ENCODE measurements at regions not wholly inside any gene's neighbourhood (a gene's known extent, or its start where the extent isn't known, plus 50 kb on each side); places are given as distances from the start of the nearest gene placed in this dataset.
A peak's percentile ranks its signal among the peaks of the same experiment; 100 is the strongest.
"Not testable (repeated sequence)": the region's sequence is repeated elsewhere in the genome, so short reads cannot be mapped to it uniquely, and the experiment has no call there.

GRCh38 chrX:40950546-40950945 is 134.7 kb upstream of the USP9X start:
- ATAC-seq, result no peak

DNA sequence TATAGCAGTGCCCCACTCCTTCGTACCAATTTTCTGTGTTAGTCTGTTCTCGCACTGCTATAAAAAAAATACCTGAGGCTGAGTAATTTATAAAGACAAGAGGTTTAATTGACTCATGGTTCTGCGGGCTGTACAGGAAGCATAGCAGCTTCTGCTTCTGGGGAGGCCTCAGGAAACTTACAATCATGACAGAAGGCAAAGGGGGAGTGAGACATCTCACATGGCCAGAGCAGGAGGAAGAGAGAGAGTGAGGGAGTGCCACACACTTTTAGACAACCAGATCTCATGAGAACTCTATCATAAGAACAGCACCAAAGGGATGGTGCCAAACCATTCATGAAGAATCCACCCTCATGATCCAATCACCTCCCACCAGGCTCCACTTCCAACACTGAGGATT is 133.8 kb upstream of the USP9X start:
- ATAC-seq, result not testable (repeated sequence)

DNA sequence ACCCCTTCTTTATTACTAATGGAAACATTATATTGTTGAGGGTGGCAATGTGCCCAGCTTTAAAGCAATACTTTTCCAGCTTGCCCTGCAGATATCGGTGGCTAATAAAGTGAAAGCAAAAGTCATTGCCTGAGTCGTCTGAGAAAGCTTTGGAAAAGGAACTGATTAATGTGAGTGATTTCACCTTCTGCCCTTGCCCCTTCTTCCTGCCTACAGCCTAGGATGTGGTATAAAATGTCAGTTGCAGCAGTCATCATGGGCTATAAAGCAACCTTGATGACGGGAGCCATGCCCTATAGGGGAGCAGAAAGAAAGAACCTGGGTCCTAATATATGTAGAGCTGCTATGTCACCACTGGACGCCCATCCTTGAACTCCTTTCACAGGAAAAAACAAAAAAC is 132.4 kb upstream of the USP9X start:
- ATAC-seq, result no peak

DNA sequence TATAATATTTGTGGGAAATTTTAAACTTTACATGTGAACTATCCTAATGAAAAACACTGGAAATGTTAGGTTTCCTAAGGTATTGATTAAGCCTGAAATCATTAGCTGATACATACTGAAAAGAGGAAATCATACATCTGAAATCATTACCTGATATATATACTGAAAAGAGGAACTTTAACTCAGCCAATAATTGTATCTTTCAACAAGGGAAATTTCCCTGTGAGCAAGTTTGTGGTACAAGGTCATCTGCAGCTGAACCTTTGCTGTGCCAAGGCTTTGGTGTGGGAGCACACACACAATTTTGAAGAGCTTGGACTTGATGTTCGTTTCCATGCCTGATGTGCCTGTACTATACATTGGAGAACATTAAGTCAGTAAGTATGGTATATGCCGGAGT is 131.9 kb upstream of the USP9X start:
- ATAC-seq, result no peak

DNA sequence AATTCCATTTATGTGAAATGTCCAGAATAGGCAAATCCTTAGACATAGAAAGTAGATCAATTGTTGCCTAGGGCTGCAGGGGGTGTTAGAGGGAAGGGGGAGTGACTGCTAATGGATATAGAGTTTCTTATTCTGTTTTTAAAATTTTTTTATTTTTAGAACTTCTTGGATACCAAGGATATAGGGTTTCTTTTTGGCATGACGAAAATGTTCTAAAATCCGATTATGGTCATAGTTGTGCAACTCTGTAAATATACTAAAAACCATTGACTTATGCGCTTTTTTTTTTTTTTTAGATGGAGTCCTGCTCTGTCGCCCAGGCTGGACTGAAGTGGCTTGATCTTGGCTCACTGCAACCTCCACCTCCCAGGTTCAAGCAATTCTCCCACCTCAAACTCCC is 125.2 kb upstream of the USP9X start:
- no peak for ATAC-seq

DNA sequence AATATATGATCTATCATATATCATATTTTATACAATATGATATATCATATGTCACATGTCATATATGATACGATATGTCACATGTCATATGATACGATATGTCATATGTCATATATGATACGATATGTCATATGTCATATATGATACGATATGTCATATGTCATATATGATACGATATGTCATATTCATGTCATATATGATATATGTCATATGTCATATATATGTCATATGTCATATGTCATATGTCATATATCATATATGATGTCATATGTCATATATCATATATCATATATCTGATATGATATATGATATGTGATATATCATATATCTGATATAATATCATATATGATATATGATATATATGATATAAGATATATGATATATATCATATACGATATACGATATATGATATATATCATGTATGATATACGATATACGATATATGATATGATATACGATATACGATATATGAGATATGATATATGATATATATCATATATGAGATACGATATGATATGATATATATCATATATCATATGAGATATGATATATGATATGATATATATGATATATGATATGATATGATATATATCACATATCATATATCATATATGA is 122.3 kb upstream of the USP9X start:
- no peak for ATAC-seq

DNA sequence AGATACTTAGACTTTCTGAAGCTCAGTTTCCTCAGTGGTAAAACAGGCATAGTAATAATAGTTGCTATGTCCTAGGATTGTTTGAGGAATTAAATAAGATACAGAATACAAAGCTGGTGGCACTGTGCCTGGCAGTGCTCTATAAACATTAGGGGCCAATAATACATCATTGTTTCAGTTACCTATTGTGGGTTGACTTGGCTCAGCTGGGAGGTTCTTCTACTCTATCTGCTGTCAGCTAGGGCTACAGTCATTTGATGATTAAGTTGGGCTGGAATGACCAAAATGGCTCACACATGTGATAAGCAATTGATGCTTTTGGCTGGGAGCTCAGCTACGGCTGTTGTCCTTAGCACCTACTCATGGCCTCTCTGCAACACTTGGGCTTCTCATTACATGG is 121.2 kb upstream of the USP9X start:
- no peak for ATAC-seq

- no peak for ATAC-seq
These were observed 120.3 kb upstream of the USP9X start for GRCh38 chrX:40964633-40965586.

- no peak for ATAC-seq
These were observed 118.9 kb upstream of the USP9X start for GRCh38 chrX:40966213-40966820.

DNA sequence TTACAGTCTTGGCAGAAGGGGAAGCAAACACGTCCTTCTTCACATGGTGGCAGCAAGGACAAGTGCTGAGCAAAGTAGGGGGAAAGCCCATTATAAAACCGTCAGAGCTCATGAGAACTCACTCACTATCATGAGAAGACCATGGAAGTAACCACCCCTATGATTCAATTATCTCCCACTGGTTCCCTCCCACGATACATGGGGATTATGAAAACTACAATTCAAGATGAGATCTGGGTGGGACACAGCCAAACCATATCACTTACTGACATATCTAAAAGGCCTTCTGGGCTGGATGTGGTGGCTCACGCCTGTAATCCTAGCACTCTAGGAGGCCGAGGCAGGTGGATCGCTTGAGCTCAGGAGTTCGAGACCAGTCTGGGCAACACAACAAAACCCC is 117.1 kb upstream of the USP9X start:
- ATAC-seq, result no peak

DNA sequence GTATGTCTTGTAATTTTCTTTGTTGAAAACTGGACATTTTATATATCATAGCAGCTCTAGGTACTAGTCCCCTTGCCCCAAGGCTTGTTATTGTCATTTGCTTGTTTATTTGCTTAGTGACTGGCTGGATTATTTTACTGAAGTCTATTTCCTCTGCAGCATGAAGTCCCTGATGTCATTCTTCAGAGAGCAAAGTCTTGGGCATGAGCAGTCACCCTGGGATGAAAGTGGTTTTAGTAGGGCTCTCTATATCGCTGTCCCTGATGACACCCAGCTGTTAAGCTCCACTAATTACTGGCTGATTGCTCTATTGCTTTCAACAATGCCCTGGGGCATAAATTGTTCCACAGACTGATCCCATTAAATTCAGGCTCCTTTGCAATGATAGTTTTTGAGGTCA is 113.5 kb upstream of the USP9X start:
- no peak for ATAC-seq

GRCh38 chrX:40973619-40974018 is 111.6 kb upstream of the USP9X start:
- no peak for ATAC-seq

- no peak for ATAC-seq
These were observed 109.3 kb upstream of the USP9X start for GRCh38 chrX:40975951-40976350.

GRCh38 chrX:40976981-40977380 is 108.3 kb upstream of the USP9X start:
- no peak for ATAC-seq

DNA sequence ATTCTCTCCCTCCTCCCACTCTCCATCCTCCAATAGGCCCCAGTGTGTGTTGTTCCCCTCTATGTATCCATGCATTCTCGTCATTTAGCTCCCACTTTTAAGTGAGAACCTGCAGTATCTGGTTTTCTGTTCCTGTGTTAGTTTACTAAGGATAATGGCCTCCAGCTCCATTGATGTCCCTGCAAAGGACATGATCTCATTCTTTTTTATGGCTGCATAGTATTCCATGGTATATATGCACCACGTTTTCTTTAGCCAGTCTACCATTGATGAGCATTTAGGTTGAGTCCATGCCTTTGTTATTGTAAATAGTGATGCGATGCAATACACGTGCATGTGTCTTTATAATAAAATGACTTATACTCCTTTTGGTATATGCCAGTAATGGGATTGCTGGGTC is 100.3 kb upstream of the USP9X start:
- no peak for ATAC-seq

GRCh38 chrX:40987413-40987812 is 97.8 kb upstream of the USP9X start:
- no peak for ATAC-seq

DNA sequence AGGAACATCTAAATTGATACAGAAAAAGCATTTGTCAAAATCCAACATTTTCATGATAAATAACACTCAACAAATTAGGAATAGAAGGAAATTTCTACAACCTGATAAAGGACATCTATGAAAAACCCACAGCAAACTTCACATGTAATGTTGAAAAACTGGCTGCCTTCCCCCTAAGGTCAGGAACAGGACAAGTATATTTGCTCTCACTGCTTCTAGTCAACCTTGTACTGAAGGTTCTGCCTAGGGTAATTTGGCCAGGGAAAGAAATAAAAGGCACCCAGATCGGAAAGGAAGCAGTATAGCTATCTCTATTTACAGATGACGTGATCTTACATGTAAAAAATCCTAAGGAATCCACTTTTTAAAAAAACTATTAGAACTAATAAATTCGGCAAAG is 97.1 kb upstream of the USP9X start:
- ATAC-seq, result no peak

DNA sequence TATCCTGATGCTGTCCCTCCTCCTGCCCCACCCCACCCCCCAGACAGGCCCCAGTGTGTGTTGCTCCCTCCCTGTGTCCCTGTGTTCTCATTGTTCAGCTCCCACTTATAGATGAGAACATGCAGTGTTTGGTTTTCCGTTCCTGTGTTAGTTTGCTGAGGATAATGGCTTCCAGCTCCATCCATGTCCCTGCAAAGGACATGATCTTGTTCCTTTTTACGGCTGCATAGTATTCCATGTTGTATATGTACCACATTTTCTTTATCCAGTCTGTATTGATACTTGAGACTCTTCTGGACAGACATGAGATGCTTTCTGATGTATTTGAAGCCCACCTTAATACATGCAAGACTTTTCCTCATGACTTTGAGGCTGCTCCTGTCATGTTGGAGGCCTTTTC is 91.8 kb upstream of the USP9X start:
- not testable (repeated sequence) for ATAC-seq

DNA sequence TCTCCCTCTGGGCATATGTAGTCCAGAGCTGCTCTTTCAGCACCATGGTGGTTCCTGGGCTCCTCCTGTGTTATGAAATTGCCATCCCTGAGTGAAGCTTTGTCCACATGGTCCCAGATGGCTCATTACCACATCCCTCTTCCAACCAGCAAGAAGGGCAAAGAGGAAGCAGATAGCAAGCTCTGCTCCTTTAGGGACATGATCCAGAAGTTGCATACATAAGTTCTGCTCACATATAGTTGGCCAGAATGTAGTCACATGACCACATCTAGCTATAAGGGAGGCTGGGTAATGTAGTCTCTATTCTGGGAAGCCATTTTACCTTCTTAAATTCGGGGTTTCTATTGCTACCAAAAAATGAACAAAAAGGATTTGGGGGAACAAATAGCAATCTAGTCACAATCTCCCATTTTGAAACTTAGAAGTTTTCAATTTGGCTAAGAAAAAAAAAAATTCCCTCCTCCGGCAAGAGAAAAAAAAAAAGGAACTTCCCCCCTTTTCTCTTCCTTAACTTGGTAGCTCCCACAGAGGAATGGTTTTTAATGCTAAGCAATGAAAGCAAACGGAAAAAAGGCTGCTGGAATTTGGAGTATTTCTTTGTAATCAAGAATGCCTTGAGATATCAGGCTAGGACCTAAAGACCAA is 88.2 kb upstream of the USP9X start:
- peak; percentile 92 for ATAC-seq

- ATAC-seq, result no peak
These were observed 87.1 kb upstream of the USP9X start for GRCh38 chrX:40998123-40998522.

DNA sequence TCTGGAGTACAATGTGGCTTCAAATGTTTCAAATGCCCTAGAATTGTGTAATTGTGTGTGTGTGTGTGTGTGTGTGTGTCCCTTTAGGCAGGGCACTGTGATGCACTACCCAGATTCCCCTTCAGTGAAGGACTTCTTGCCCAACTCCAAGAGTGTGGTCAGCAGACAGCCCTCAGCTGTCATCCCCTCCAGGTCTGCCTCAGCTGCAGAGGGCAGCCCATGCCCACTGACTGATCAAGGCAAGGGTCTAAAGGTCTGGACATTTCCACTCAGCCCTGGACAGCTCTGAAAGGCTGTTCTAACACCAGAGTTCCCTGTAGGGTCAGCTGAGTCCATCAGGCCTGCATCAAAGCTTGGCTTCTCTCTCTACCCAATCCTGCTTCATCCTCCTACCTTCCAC is 83.9 kb upstream of the USP9X start:
- ATAC-seq, result no peak

GRCh38 chrX:41002026-41002425 is 83.2 kb upstream of the USP9X start:
- ATAC-seq, result peak; percentile 31
